ENCODE measurements at regions not wholly inside any gene's neighbourhood (a gene's known extent, or its start where the extent isn't known, plus 50 kb on each side); places are given as distances from the start of the nearest gene placed in this dataset.
A peak's percentile ranks its signal among the peaks of the same experiment; 100 is the strongest.

DNA sequence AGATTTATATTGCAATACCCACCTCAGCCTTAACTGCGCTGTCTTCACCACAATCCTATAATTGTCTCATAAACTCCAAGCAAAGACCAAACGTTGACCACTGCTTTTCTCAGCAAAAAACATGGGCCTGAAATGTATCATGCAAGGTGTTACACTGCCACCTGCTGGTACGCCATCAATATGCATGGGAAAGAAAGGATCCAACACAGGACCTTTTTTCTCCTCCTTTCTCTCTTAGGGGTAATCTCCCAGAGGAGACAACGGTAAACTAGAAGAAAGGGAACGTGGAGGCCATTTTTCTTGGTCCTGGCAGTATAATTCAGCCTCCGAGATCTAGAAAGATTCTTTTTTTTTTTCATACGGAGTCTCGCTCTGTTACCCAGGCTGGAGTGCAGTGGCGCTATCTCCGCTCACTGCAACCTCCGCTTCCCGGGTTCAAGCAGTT, 79.1 kb upstream of the MPP7 start:
- H3K36me3 ChIP-seq, result no peaks in the 10 kb centered on the region
- H3K27ac ChIP-seq, result no peak overlapping the region
- peaks cover 5% of the 10 kb centered on the region for H3K4me1 ChIP-seq
- no peak for DNase-seq (ENCODE audit: extremely low spot score in 2 of 2)
- H3K9me3 ChIP-seq, result no peaks in the 10 kb centered on the region
- H3K27me3 ChIP-seq, result no peaks in the 10 kb centered on the region
- intact Hi-C loops (cut with DNase I), result loop anchor here (5.0 kb wide), 1 partner anchor 130 kb away; no protein-coding TSS in a partner anchor
- H3K4me3 ChIP-seq, result no peak overlapping the region
- TF ChIP-seq, protein P1, sequence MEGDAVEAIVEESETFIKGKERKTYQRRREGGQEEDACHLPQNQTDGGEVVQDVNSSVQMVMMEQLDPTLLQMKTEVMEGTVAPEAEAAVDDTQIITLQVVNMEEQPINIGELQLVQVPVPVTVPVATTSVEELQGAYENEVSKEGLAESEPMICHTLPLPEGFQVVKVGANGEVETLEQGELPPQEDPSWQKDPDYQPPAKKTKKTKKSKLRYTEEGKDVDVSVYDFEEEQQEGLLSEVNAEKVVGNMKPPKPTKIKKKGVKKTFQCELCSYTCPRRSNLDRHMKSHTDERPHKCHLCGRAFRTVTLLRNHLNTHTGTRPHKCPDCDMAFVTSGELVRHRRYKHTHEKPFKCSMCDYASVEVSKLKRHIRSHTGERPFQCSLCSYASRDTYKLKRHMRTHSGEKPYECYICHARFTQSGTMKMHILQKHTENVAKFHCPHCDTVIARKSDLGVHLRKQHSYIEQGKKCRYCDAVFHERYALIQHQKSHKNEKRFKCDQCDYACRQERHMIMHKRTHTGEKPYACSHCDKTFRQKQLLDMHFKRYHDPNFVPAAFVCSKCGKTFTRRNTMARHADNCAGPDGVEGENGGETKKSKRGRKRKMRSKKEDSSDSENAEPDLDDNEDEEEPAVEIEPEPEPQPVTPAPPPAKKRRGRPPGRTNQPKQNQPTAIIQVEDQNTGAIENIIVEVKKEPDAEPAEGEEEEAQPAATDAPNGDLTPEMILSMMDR (IDR thresholded peaks at IDR 0.05), result peak; percentile 80 to 95 (median 85)
- no peak for TF ChIP-seq POLR2A (IDR thresholded peaks at IDR 0.05)

DNA sequence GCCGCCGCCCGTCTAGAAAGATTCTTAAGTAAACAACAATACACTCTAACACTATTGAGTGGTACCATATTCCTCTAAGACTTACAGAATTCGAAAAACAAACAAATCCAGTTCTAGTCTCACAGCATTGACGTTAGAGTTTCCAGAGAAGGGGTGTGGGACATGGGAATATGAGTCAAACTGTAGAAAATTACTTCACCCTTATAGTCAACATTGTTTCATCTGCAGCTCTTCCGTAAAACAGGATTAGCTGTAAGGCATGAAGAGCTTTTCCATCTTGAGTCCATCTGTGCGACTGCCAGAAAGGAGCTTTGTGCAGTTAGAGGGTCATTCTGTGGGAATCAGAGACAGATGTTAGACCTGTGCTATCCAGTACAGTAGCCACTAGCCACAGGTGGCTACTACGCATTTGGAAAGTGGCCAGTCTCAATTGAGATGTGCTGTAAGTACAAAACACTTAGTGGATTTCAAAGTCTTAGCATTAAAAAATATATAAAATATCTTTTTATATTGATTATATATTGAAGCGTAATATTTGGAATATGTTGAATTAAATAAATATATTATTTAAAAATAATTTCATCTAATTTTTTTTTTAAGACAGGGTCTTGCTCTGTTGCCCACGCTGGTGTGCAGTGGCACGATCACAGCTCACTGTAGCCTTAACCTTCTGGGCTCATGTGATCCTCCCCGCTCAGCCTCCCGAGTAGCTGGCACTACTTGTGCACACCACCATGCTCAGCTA, 79.8 kb upstream of the MPP7 start:
- no peak for TF ChIP-seq POLR2A (IDR thresholded peaks at IDR 0.05)
- peak in 1 of 2 donors; percentile 14 for TF ChIP-seq POLR2AphosphoS5 (IDR thresholded peaks at IDR 0.05; ENCODE audit: insufficient read depth in 1 of 2, low read depth in 1 of 2)
- TF ChIP-seq, protein P1 (IDR thresholded peaks at IDR 0.05), result no peak
- intact Hi-C loops (cut with DNase I), result loop anchor here (5.0 kb wide), 1 partner anchor 130 kb away; no protein-coding TSS in a partner anchor
- no peak overlapping the region for H3K4me3 ChIP-seq
- H3K4me1 ChIP-seq, result peaks cover 5% of the 10 kb centered on the region
- DNase-seq (ENCODE audit: extremely low spot score in 2 of 2), result no peak
- H3K9me3 ChIP-seq, result no peaks in the 10 kb centered on the region
- H3K27ac ChIP-seq, result no peak overlapping the region
- no peaks in the 10 kb centered on the region for H3K27me3 ChIP-seq
- no peaks in the 10 kb centered on the region for H3K36me3 ChIP-seq

DNA sequence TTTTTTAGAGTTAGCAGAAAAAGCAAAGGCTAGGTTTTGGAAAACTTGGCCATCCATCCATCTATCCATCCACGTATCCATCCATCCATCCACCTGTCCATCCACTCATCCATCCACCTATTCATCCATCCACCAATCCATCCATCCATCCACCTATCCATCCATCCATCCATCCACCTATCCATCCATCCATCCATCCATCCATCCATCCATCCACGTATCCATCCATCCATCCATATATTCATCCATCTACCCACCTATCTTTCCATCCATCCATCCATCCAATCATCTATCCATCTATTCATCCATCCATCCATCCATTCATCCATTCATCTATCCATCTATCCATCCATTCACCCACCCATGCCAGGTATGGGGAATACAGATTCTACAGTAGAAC, 81.7 kb upstream of the MPP7 start:
- no peak for DNase-seq (ENCODE audit: extremely low spot score in 2 of 2)
- Histone ChIP-seq H3K36me3 (no peaks in the 10 kb centered on the region), H3K9me3 (no peaks in the 10 kb centered on the region), H3K4me1 (peaks cover 5% of the 10 kb centered on the region), H3K27ac (no peak overlapping the region), H3K4me3 (no peak overlapping the region), H3K27me3 (no peaks in the 10 kb centered on the region)
- intact Hi-C loops (cut with DNase I), result loop anchor here (5.0 kb wide), 1 partner anchor 132 kb away; no protein-coding TSS in a partner anchor
- TF ChIP-seq POLR2A (IDR thresholded peaks at IDR 0.05) (no peak), POLR2AphosphoS5 (IDR thresholded peaks at IDR 0.05; ENCODE audit: insufficient read depth in 1 of 2, low read depth in 1 of 2) (no peak)
- TF ChIP-seq, protein P1 (IDR thresholded peaks at IDR 0.05), result no peak

DNA sequence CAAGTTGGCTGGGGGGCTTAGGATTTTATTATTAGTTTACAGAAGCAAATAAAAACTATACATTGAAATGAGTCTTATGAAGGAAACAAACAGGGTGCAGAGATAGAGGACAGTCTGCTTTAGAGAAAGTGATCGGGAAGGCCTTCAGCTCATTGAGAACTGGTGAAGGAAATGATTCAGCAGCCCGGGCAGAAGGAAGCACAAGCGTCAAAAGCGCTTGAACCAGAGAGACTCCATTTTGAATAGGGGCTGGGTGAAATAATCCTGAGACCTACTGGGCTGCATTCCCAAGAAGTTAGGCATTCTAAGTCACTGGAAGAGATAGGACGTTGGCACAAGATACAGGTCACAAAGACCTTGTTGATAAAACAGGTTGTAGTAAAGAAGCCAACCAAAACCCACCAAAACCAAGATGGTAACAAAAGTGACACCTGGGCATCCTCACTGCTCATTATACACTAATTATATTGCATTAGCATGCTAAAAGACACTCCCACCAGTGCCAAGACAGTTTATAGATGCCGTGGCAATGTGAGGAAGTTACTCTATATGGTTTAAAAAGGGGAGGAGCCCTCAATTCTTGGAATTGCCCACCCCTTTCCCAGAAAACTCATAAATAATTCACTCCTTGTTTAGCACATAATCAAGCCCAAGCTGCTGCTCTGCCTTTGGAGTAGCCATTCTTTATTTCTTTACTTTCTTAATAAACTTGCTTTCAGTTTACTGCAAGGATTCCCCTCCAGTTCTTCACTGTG, 83.1 kb upstream of the MPP7 start:
- intact Hi-C loops (cut with DNase I), result no loop called here
- H3K27ac ChIP-seq, result peak overlapping the region; percentile 13
- no peaks in the 10 kb centered on the region for H3K27me3 ChIP-seq
- no peak for DNase-seq (ENCODE audit: extremely low spot score in 2 of 2)
- H3K4me1 ChIP-seq, result peaks cover 5% of the 10 kb centered on the region
- no peaks in the 10 kb centered on the region for H3K9me3 ChIP-seq
- TF ChIP-seq, protein P1 (IDR thresholded peaks at IDR 0.05), result no peak
- no peak for TF ChIP-seq POLR2A (IDR thresholded peaks at IDR 0.05)
- no peak for TF ChIP-seq POLR2AphosphoS5 (IDR thresholded peaks at IDR 0.05; ENCODE audit: insufficient read depth in 1 of 2, low read depth in 1 of 2)
- H3K36me3 ChIP-seq, result no peaks in the 10 kb centered on the region
- H3K4me3 ChIP-seq, result no peak overlapping the region

GRCh38 chr10:28386503-28386868, 83.6 kb upstream of the MPP7 start:
- Histone ChIP-seq H3K9me3 (no peaks in the 10 kb centered on the region), H3K27ac (peak overlapping the region; percentile 13), H3K27me3 (no peaks in the 10 kb centered on the region), H3K4me1 (peaks cover 5% of the 10 kb centered on the region), H3K4me3 (no peak overlapping the region), H3K36me3 (no peaks in the 10 kb centered on the region)
- no peak for DNase-seq (ENCODE audit: extremely low spot score in 2 of 2)
- intact Hi-C loops (cut with DNase I), result no loop called here
- TF ChIP-seq POLR2AphosphoS5 (IDR thresholded peaks at IDR 0.05; ENCODE audit: insufficient read depth in 1 of 2, low read depth in 1 of 2), result no peak
- TF ChIP-seq POLR2A (IDR thresholded peaks at IDR 0.05), result no peak
- TF ChIP-seq, protein P1 (IDR thresholded peaks at IDR 0.05), result no peak

All from vagina (tissue), 2 donors.